HG03469 (cell line): ENCODE measurements at regions not wholly inside any gene's neighbourhood (a gene's known extent, or its start where the extent isn't known, plus 50 kb on each side); places are given as distances from the start of the nearest gene placed in this dataset.

Experiments
- ATAC-seq: cut with Tn5 transposase; IDR thresholded peaks from one replicate; pipeline ENCODE4 v1.9.1; 2021; ENCODE audit warnings: mild to moderate bottlenecking, moderate library complexity, moderate number of reproducible peaks; ENCODE audit not compliant: unreplicated experiment

- no peak for ATAC-seq
These were observed 520.4 kb upstream of the ALCAM start for GRCh38 chr3:104846270-104846669.

GRCh38 chr3:104849070-104849469, 517.6 kb upstream of the ALCAM start:
- ATAC-seq: no peak

GRCh38 chr3:104854468-104854867, 512.2 kb upstream of the ALCAM start:
- ATAC-seq: no peak

GRCh38 chr3:104855702-104856101, 511.0 kb upstream of the ALCAM start:
- ATAC-seq: no peak

- no peak for ATAC-seq
These were observed 510.0 kb upstream of the ALCAM start for GRCh38 chr3:104856741-104857140.

- no peak for ATAC-seq
These were observed 498.4 kb upstream of the ALCAM start for GRCh38 chr3:104868291-104868690.

GRCh38 chr3:104870276-104870675, 496.4 kb upstream of the ALCAM start:
- ATAC-seq: no peak

- ATAC-seq: no peak
These were observed 493.4 kb upstream of the ALCAM start for GRCh38 chr3:104873331-104873730.

- no peak for ATAC-seq
These were observed 488.3 kb upstream of the ALCAM start for GRCh38 chr3:104878395-104878794.

- no peak for ATAC-seq
These were observed 486.8 kb upstream of the ALCAM start for GRCh38 chr3:104879919-104880318.

- ATAC-seq: peak; percentile 79
These were observed 481.4 kb upstream of the ALCAM start for GRCh38 chr3:104885214-104885814.

- no peak for ATAC-seq
These were observed 480.3 kb upstream of the ALCAM start for GRCh38 chr3:104886220-104886995.

- no peak for ATAC-seq
These were observed 479.6 kb upstream of the ALCAM start for GRCh38 chr3:104887069-104887468.

GRCh38 chr3:104887619-104888018, 479.1 kb upstream of the ALCAM start:
- no peak for ATAC-seq

- no peak for ATAC-seq
These were observed 474.7 kb upstream of the ALCAM start for GRCh38 chr3:104892044-104892443.

GRCh38 chr3:104896624-104897023, 470.1 kb upstream of the ALCAM start:
- no peak for ATAC-seq

GRCh38 chr3:104901396-104901795, 465.3 kb upstream of the ALCAM start:
- ATAC-seq: no peak

- no peak for ATAC-seq
These were observed 463.6 kb upstream of the ALCAM start for GRCh38 chr3:104903064-104903463.

- no peak for ATAC-seq
These were observed 460.6 kb upstream of the ALCAM start for GRCh38 chr3:104906001-104906639.

GRCh38 chr3:104907507-104907906, 459.2 kb upstream of the ALCAM start:
- no peak for ATAC-seq

GRCh38 chr3:104908761-104909160, 457.9 kb upstream of the ALCAM start:
- ATAC-seq: no peak

GRCh38 chr3:104909198-104909597, 457.5 kb upstream of the ALCAM start:
- no peak for ATAC-seq
